H1 (cell line): ENCODE measurements at regions not wholly inside any gene's neighbourhood (a gene's known extent, or its start where the extent isn't known, plus 50 kb on each side); places are given as distances from the start of the nearest gene placed in this dataset.

Experiments
- EP300 ChIP-seq, 2 experiments: IDR thresholded peaks; 1 replicate in 1 of 2; 2 replicates in 1 of 2; pipeline ENCODE4 v1.6.1; 2011 to 2012; ENCODE audit warnings: low read depth in 2 of 2, low read length in 2 of 2, mild to moderate bottlenecking in 2 of 2, borderline replicate concordance in 1 of 2, inconsistent platforms in 1 of 2, moderate library complexity in 1 of 2
- HDAC2 ChIP-seq, 2 experiments: fragments of 300-600 bp in 1 of 2; sonication (generic) in 1 of 2; IDR thresholded peaks; 2 replicates each; pipeline ENCODE4 v1.6.1; 2011 to 2012; ENCODE audit warnings: low read depth in 2 of 2, low read length in 2 of 2, mild to moderate bottlenecking in 2 of 2, moderate library complexity in 2 of 2, borderline replicate concordance in 1 of 2, inconsistent platforms in 1 of 2
- KDM5A ChIP-seq: fragments of 200-600 bp; IDR thresholded peaks from 2 replicates; pipeline ENCODE4 v1.7.1; 2012; ENCODE audit warnings: mild to moderate bottlenecking, low read length, inconsistent platforms, mixed read lengths
- POLR2A ChIP-seq, 2 experiments: IDR thresholded peaks; 1 replicate in 1 of 2; 2 replicates in 1 of 2; pipeline ENCODE4 v1.6.1; 2011; ENCODE audit warnings: low read depth in 2 of 2, low read length in 2 of 2, mild to moderate bottlenecking in 2 of 2; ENCODE audit errors: control extremely low read depth in 1 of 2
- RFX5 ChIP-seq: IDR thresholded peaks from 2 replicates; pipeline ENCODE4 v1.6.1; 2011; ENCODE audit warnings: low read depth, low read length, improper control_type of control experiment, borderline replicate concordance
- RXRA ChIP-seq: IDR thresholded peaks from 2 replicates; pipeline ENCODE4 v1.6.1; 2011; ENCODE audit warnings: low read depth, mild to moderate bottlenecking, low read length, moderate library complexity; ENCODE audit not compliant: insufficient read depth
- TAF1 ChIP-seq: IDR thresholded peaks from 2 replicates; pipeline ENCODE4 v1.6.1; 2011; ENCODE audit warnings: mild to moderate bottlenecking, low read depth, low read length
- TF ChIP-seq, protein P1 (sequence below), 3 experiments: IDR thresholded peaks; 1 replicate in 2 of 3; 2 replicates in 1 of 3; pipeline versions ENCODE4 v1.5.1 to v1.6.1; 2011; ENCODE audit warnings: low read length in 3 of 3, mild to moderate bottlenecking in 3 of 3, inconsistent platforms in 2 of 3, low read depth in 1 of 3, moderate library complexity in 1 of 3; ENCODE audit not compliant: insufficient read depth in 1 of 3; ENCODE audit errors: control extremely low read depth in 1 of 3
- TF ChIP-seq, protein P2 (sequence below): IDR thresholded peaks from 2 replicates; pipeline ENCODE4 v1.6.1; 2012; ENCODE audit warnings: inconsistent platforms
- TF ChIP-seq, protein P3 (sequence below): fragments of 300-600 bp; sonication (generic); IDR thresholded peaks from 2 replicates; pipeline ENCODE4 v1.7.1; 2012; ENCODE audit warnings: low read length, moderate library complexity, mild to moderate bottlenecking, inconsistent platforms; ENCODE audit not compliant: insufficient replicate concordance

- TF ChIP-seq HDAC2 (IDR thresholded peaks at IDR 0.05; ENCODE audit: borderline replicate concordance in 1 of 2, low read depth in 2 of 2, low read length in 2 of 2) (no peak), KDM5A (no peak), POLR2A (IDR thresholded peaks at IDR 0.05; ENCODE audit: control extremely low read depth in 1 of 2, low read depth in 2 of 2, low read length in 2 of 2) (no peak), TAF1 (no peak), RXRA (no peak), RFX5 (no peak), EP300 (IDR thresholded peaks at IDR 0.05; ENCODE audit: borderline replicate concordance in 1 of 2, low read depth in 2 of 2, low read length in 2 of 2) (no peak)
- TF ChIP-seq, protein P1, sequence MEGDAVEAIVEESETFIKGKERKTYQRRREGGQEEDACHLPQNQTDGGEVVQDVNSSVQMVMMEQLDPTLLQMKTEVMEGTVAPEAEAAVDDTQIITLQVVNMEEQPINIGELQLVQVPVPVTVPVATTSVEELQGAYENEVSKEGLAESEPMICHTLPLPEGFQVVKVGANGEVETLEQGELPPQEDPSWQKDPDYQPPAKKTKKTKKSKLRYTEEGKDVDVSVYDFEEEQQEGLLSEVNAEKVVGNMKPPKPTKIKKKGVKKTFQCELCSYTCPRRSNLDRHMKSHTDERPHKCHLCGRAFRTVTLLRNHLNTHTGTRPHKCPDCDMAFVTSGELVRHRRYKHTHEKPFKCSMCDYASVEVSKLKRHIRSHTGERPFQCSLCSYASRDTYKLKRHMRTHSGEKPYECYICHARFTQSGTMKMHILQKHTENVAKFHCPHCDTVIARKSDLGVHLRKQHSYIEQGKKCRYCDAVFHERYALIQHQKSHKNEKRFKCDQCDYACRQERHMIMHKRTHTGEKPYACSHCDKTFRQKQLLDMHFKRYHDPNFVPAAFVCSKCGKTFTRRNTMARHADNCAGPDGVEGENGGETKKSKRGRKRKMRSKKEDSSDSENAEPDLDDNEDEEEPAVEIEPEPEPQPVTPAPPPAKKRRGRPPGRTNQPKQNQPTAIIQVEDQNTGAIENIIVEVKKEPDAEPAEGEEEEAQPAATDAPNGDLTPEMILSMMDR (IDR thresholded peaks at IDR 0.05; ENCODE audit: control extremely low read depth in 1 of 3, insufficient read depth in 1 of 3, low read depth in 1 of 3, low read length in 3 of 3), result no peak
- TF ChIP-seq, protein P2, sequence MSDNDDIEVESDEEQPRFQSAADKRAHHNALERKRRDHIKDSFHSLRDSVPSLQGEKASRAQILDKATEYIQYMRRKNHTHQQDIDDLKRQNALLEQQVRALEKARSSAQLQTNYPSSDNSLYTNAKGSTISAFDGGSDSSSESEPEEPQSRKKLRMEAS, result no peak
- TF ChIP-seq, protein P3, sequence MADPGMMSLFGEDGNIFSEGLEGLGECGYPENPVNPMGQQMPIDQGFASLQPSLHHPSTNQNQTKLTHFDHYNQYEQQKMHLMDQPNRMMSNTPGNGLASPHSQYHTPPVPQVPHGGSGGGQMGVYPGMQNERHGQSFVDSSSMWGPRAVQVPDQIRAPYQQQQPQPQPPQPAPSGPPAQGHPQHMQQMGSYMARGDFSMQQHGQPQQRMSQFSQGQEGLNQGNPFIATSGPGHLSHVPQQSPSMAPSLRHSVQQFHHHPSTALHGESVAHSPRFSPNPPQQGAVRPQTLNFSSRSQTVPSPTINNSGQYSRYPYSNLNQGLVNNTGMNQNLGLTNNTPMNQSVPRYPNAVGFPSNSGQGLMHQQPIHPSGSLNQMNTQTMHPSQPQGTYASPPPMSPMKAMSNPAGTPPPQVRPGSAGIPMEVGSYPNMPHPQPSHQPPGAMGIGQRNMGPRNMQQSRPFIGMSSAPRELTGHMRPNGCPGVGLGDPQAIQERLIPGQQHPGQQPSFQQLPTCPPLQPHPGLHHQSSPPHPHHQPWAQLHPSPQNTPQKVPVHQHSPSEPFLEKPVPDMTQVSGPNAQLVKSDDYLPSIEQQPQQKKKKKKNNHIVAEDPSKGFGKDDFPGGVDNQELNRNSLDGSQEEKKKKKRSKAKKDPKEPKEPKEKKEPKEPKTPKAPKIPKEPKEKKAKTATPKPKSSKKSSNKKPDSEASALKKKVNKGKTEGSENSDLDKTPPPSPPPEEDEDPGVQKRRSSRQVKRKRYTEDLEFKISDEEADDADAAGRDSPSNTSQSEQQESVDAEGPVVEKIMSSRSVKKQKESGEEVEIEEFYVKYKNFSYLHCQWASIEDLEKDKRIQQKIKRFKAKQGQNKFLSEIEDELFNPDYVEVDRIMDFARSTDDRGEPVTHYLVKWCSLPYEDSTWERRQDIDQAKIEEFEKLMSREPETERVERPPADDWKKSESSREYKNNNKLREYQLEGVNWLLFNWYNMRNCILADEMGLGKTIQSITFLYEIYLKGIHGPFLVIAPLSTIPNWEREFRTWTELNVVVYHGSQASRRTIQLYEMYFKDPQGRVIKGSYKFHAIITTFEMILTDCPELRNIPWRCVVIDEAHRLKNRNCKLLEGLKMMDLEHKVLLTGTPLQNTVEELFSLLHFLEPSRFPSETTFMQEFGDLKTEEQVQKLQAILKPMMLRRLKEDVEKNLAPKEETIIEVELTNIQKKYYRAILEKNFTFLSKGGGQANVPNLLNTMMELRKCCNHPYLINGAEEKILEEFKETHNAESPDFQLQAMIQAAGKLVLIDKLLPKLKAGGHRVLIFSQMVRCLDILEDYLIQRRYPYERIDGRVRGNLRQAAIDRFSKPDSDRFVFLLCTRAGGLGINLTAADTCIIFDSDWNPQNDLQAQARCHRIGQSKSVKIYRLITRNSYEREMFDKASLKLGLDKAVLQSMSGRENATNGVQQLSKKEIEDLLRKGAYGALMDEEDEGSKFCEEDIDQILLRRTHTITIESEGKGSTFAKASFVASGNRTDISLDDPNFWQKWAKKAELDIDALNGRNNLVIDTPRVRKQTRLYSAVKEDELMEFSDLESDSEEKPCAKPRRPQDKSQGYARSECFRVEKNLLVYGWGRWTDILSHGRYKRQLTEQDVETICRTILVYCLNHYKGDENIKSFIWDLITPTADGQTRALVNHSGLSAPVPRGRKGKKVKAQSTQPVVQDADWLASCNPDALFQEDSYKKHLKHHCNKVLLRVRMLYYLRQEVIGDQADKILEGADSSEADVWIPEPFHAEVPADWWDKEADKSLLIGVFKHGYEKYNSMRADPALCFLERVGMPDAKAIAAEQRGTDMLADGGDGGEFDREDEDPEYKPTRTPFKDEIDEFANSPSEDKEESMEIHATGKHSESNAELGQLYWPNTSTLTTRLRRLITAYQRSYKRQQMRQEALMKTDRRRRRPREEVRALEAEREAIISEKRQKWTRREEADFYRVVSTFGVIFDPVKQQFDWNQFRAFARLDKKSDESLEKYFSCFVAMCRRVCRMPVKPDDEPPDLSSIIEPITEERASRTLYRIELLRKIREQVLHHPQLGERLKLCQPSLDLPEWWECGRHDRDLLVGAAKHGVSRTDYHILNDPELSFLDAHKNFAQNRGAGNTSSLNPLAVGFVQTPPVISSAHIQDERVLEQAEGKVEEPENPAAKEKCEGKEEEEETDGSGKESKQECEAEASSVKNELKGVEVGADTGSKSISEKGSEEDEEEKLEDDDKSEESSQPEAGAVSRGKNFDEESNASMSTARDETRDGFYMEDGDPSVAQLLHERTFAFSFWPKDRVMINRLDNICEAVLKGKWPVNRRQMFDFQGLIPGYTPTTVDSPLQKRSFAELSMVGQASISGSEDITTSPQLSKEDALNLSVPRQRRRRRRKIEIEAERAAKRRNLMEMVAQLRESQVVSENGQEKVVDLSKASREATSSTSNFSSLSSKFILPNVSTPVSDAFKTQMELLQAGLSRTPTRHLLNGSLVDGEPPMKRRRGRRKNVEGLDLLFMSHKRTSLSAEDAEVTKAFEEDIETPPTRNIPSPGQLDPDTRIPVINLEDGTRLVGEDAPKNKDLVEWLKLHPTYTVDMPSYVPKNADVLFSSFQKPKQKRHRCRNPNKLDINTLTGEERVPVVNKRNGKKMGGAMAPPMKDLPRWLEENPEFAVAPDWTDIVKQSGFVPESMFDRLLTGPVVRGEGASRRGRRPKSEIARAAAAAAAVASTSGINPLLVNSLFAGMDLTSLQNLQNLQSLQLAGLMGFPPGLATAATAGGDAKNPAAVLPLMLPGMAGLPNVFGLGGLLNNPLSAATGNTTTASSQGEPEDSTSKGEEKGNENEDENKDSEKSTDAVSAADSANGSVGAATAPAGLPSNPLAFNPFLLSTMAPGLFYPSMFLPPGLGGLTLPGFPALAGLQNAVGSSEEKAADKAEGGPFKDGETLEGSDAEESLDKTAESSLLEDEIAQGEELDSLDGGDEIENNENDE, result no peak
Observed at GRCh38 chr3:59611649-59612443, 562.0 kb upstream of the CFAP20DC start.
